Retina (tissue), 1 donor: ENCODE measurements at regions not wholly inside any gene's neighbourhood (a gene's known extent, or its start where the extent isn't known, plus 50 kb on each side); places are given as distances from the start of the nearest gene placed in this dataset.
"Not testable (repeated sequence)": the region's sequence is repeated elsewhere in the genome, so short reads cannot be mapped to it uniquely, and the experiment has no call there.

Experiments
- DNase-seq: peaks from one replicate; pipeline ENCODE4 v3.0.0-alpha.2; 2016

GRCh38 chr5:91641730-91642350 is 258.7 kb upstream of the ARRDC3 start:
- DNase-seq = peak; percentile 56

- no peak for DNase-seq
Observed at GRCh38 chr5:91639744-91640143, 256.6 kb upstream of the ARRDC3 start.

GRCh38 chr5:91638010-91638409 is 254.9 kb upstream of the ARRDC3 start:
- DNase-seq = no peak

GRCh38 chr5:91635950-91636734 is 253.0 kb upstream of the ARRDC3 start:
- no peak for DNase-seq

GRCh38 chr5:91632871-91633270 is 249.8 kb upstream of the ARRDC3 start:
- peak; percentile 12 for DNase-seq

GRCh38 chr5:91611746-91612145 is 228.6 kb upstream of the ARRDC3 start:
- DNase-seq = no peak

- DNase-seq = no peak
Observed at GRCh38 chr5:91607675-91608074, 224.6 kb upstream of the ARRDC3 start.

- DNase-seq = no peak
Observed at GRCh38 chr5:91599863-91600262, 216.7 kb upstream of the ARRDC3 start.

GRCh38 chr5:91598216-91598615 is 215.1 kb upstream of the ARRDC3 start:
- no peak for DNase-seq

GRCh38 chr5:91595424-91595823 is 212.3 kb upstream of the ARRDC3 start:
- no peak for DNase-seq

- DNase-seq = no peak
Observed at GRCh38 chr5:91591076-91591475, 208.0 kb upstream of the ARRDC3 start.

- DNase-seq = no peak
Observed at GRCh38 chr5:91586232-91586631, 203.1 kb upstream of the ARRDC3 start.

- no peak for DNase-seq
Observed at GRCh38 chr5:91584352-91584751, 201.2 kb upstream of the ARRDC3 start.

GRCh38 chr5:91566012-91566411 is 182.9 kb upstream of the ARRDC3 start:
- not testable (repeated sequence) for DNase-seq

GRCh38 chr5:91562922-91563321 is 179.8 kb upstream of the ARRDC3 start:
- DNase-seq = no peak

GRCh38 chr5:91541696-91542095 is 158.6 kb upstream of the ARRDC3 start:
- no peak for DNase-seq

- DNase-seq = no peak
Observed at GRCh38 chr5:91538179-91538578, 155.1 kb upstream of the ARRDC3 start.

GRCh38 chr5:91535499-91535898 is 152.4 kb upstream of the ARRDC3 start:
- no peak for DNase-seq

GRCh38 chr5:91534332-91534731 is 151.2 kb upstream of the ARRDC3 start:
- no peak for DNase-seq

GRCh38 chr5:91532779-91533178 is 149.7 kb upstream of the ARRDC3 start:
- no peak for DNase-seq

GRCh38 chr5:91532281-91532680 is 149.2 kb upstream of the ARRDC3 start:
- DNase-seq = no peak

GRCh38 chr5:91528831-91529230 is 145.7 kb upstream of the ARRDC3 start:
- DNase-seq = no peak

- DNase-seq = no peak
Observed at GRCh38 chr5:91521785-91522184, 138.7 kb upstream of the ARRDC3 start.

- DNase-seq = no peak
Observed at GRCh38 chr5:91521334-91521733, 138.2 kb upstream of the ARRDC3 start.

GRCh38 chr5:91514400-91514799 is 131.3 kb upstream of the ARRDC3 start:
- DNase-seq = no peak
